ENCODE measurements at regions not wholly inside any gene's neighbourhood (a gene's known extent, or its start where the extent isn't known, plus 50 kb on each side); places are given as distances from the start of the nearest gene placed in this dataset.

DNA sequence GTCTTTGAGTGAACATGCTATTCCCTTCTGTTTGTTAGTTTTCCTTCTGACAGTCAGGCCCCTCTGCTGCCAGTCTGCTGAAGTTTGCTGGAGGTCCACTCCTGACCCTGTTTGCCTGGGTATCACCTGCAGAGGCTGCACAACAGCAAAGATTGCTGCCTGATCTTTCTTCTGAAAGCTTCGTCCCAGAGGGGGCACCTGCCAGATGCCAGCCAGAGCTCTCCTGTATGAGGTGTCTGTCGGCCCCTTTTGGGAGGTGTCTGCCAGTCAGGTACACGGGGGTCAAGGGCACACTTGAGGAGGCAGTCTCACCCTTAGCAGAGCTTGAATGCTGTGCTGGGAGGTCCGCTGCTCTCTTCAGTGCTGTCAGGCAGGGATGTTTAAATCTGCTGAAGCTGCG is 456.9 kb upstream of the HTR2C start:
- no TSS peak for BruUV-seq (replicated peaks)
- TF ChIP-seq, protein P1, sequence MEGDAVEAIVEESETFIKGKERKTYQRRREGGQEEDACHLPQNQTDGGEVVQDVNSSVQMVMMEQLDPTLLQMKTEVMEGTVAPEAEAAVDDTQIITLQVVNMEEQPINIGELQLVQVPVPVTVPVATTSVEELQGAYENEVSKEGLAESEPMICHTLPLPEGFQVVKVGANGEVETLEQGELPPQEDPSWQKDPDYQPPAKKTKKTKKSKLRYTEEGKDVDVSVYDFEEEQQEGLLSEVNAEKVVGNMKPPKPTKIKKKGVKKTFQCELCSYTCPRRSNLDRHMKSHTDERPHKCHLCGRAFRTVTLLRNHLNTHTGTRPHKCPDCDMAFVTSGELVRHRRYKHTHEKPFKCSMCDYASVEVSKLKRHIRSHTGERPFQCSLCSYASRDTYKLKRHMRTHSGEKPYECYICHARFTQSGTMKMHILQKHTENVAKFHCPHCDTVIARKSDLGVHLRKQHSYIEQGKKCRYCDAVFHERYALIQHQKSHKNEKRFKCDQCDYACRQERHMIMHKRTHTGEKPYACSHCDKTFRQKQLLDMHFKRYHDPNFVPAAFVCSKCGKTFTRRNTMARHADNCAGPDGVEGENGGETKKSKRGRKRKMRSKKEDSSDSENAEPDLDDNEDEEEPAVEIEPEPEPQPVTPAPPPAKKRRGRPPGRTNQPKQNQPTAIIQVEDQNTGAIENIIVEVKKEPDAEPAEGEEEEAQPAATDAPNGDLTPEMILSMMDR (IDR thresholded peaks at IDR 0.05; ENCODE audit: unreplicated experiment) = no peak
- Mint-ChIP-seq H3K4me1 (ENCODE audit: low read depth, unreplicated experiment) (no peaks in the 10 kb centered on the region), H3K36me3 (ENCODE audit: insufficient read depth, unreplicated experiment) (no peaks in the 10 kb centered on the region), H3K4me3 (ENCODE audit: low read depth, unreplicated experiment) (no peak overlapping the region), H3K27ac (ENCODE audit: unreplicated experiment) (no peak overlapping the region), H3K27me3 (ENCODE audit: unreplicated experiment) (no peaks in the 10 kb centered on the region), H3K9me3 (ENCODE audit: low read depth, unreplicated experiment) (peaks cover 3% of the 10 kb centered on the region)
- CTCF ChIA-PET = no interaction called here
- intact Hi-C loops (cut with micrococcal nuclease; ENCODE audit: unreplicated experiment) = no loop called here
- DNase-seq = no peak

- H3K36me3 Mint-ChIP-seq (ENCODE audit: insufficient read depth, unreplicated experiment) = no peaks in the 10 kb centered on the region
- CTCF ChIA-PET = no interaction called here
- H3K27me3 Mint-ChIP-seq (ENCODE audit: unreplicated experiment) = no peaks in the 10 kb centered on the region
- no TSS peak for BruUV-seq (replicated peaks)
- no peak for DNase-seq
- no peak overlapping the region for H3K27ac Mint-ChIP-seq (ENCODE audit: unreplicated experiment)
- H3K9me3 Mint-ChIP-seq (ENCODE audit: low read depth, unreplicated experiment) = peaks cover 11% of the 10 kb centered on the region
- H3K4me1 Mint-ChIP-seq (ENCODE audit: low read depth, unreplicated experiment) = no peaks in the 10 kb centered on the region
- TF ChIP-seq, protein P1 (IDR thresholded peaks at IDR 0.05; ENCODE audit: unreplicated experiment) = no peak
- intact Hi-C loops (cut with micrococcal nuclease; ENCODE audit: unreplicated experiment) = no loop called here
- H3K4me3 Mint-ChIP-seq (ENCODE audit: low read depth, unreplicated experiment) = no peak overlapping the region
These were observed 482.8 kb upstream of the HTR2C start for GRCh38 chrX:114101081-114101480.

GRCh38 chrX:114097866-114098265 is 486.0 kb upstream of the HTR2C start:
- BruUV-seq (replicated peaks) = no TSS peak
- CTCF ChIA-PET = no interaction called here
- TF ChIP-seq, protein P1 (IDR thresholded peaks at IDR 0.05; ENCODE audit: unreplicated experiment) = no peak
- intact Hi-C loops (cut with micrococcal nuclease; ENCODE audit: unreplicated experiment) = no loop called here
- no peaks in the 10 kb centered on the region for H3K27me3 Mint-ChIP-seq (ENCODE audit: unreplicated experiment)
- H3K4me1 Mint-ChIP-seq (ENCODE audit: low read depth, unreplicated experiment) = no peaks in the 10 kb centered on the region
- no peak for DNase-seq
- peaks cover 9% of the 10 kb centered on the region for H3K9me3 Mint-ChIP-seq (ENCODE audit: low read depth, unreplicated experiment)
- no peak overlapping the region for H3K4me3 Mint-ChIP-seq (ENCODE audit: low read depth, unreplicated experiment)
- H3K36me3 Mint-ChIP-seq (ENCODE audit: insufficient read depth, unreplicated experiment) = no peaks in the 10 kb centered on the region
- no peak overlapping the region for H3K27ac Mint-ChIP-seq (ENCODE audit: unreplicated experiment)

DNA sequence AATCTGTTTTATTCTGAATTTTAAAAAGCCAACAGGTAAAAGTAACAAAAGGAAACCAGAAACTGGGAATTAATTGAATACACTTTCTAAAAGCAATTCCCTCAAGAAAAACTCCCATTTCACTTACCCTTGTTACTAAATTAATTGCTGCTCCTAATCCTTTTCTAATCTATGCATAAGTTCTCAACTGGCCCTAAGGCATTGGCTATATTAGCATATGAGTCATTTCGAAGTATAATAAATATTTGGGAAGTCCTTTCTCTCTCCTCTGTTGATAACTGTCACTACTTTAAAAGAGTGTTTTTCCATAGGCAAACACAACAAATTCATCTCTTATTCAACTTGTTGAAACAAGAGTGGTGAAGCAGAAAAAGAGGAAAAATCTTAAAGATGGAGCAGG is 486.5 kb upstream of the HTR2C start:
- no peak overlapping the region for H3K27ac Mint-ChIP-seq (ENCODE audit: unreplicated experiment)

More for the DNA sequence above, 486.5 kb upstream of the HTR2C start:
- CTCF ChIA-PET = no interaction called here
- Mint-ChIP-seq H3K27me3 (ENCODE audit: unreplicated experiment) (no peaks in the 10 kb centered on the region), H3K4me3 (ENCODE audit: low read depth, unreplicated experiment) (no peak overlapping the region), H3K4me1 (ENCODE audit: low read depth, unreplicated experiment) (no peaks in the 10 kb centered on the region), H3K9me3 (ENCODE audit: low read depth, unreplicated experiment) (peaks cover 9% of the 10 kb centered on the region), H3K36me3 (ENCODE audit: insufficient read depth, unreplicated experiment) (no peaks in the 10 kb centered on the region)
- TF ChIP-seq, protein P1 (IDR thresholded peaks at IDR 0.05; ENCODE audit: unreplicated experiment) = no peak
- no TSS peak for BruUV-seq (replicated peaks)
- intact Hi-C loops (cut with micrococcal nuclease; ENCODE audit: unreplicated experiment) = no loop called here
- DNase-seq = no peak

Data from Calu3 (cell line).